GM12873 (cell line): ENCODE measurements at regions not wholly inside any gene's neighbourhood (a gene's known extent, or its start where the extent isn't known, plus 50 kb on each side); places are given as distances from the start of the nearest gene placed in this dataset.

Experiments
- CTCF ChIP-seq: IDR thresholded peaks from 2 replicates; pipeline ENCODE4 v1.5.1; 2012; ENCODE audit warnings: low read depth, mild to moderate bottlenecking, moderate library complexity, low read length, control low read depth; ENCODE audit not compliant: insufficient read depth; ENCODE audit errors: missing control alignments

- no peak for TF ChIP-seq CTCF
Observed at GRCh38 chr9:28004900-28005299, 431.6 kb upstream of the C9orf72 start.

GRCh38 chr9:28005779-28006178, 432.5 kb upstream of the C9orf72 start:
- no peak for TF ChIP-seq CTCF

- TF ChIP-seq CTCF = no peak
Observed at GRCh38 chr9:28007097-28007817, 434.0 kb upstream of the C9orf72 start.

- no peak for TF ChIP-seq CTCF
Observed at GRCh38 chr9:28014212-28014611, 440.9 kb upstream of the C9orf72 start.

GRCh38 chr9:28024676-28025075, 451.4 kb upstream of the C9orf72 start:
- no peak for TF ChIP-seq CTCF

GRCh38 chr9:28025186-28025585, 451.9 kb upstream of the C9orf72 start:
- no peak for TF ChIP-seq CTCF

GRCh38 chr9:28031521-28032267, 458.4 kb upstream of the C9orf72 start:
- no peak for TF ChIP-seq CTCF
